ENCODE measurements at regions not wholly inside any gene's neighbourhood (a gene's known extent, or its start where the extent isn't known, plus 50 kb on each side); places are given as distances from the start of the nearest gene placed in this dataset.

DNA sequence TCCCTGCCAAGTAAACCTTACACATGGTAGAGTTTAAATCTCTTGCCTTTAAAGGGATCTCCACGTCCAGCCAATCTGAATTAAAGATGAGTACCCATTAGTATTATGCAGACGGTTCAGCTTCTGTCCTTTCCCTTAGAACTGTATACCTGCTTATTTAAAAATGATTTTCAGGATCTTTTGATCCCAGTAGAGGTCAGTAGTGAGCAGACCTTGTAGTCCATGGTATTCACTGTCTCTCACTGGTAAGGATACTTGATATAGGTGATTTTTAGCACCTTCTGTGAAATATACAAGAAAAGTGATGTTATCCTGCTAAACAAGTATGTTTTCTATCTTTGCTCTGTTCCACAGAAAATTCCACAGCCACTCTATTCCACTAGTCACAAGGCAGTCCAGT, 1211.6 kb upstream of the ADGRL4 start:
- no peak overlapping the region for H3K4me3 Mint-ChIP-seq
- no peak for DNase-seq (ENCODE audit: low read depth, low spot score)
- no peaks in the 10 kb centered on the region for H3K9me3 Mint-ChIP-seq
- peaks cover 32% of the 10 kb centered on the region for H3K4me1 Mint-ChIP-seq
- H3K27ac Mint-ChIP-seq (ENCODE audit: unreplicated experiment), result no peak overlapping the region
- H3K36me3 Mint-ChIP-seq (ENCODE audit: low read depth), result no peaks in the 10 kb centered on the region
- H3K27me3 Mint-ChIP-seq (ENCODE audit: low read depth), result no peaks in the 10 kb centered on the region
- TF ChIP-seq, protein P1, sequence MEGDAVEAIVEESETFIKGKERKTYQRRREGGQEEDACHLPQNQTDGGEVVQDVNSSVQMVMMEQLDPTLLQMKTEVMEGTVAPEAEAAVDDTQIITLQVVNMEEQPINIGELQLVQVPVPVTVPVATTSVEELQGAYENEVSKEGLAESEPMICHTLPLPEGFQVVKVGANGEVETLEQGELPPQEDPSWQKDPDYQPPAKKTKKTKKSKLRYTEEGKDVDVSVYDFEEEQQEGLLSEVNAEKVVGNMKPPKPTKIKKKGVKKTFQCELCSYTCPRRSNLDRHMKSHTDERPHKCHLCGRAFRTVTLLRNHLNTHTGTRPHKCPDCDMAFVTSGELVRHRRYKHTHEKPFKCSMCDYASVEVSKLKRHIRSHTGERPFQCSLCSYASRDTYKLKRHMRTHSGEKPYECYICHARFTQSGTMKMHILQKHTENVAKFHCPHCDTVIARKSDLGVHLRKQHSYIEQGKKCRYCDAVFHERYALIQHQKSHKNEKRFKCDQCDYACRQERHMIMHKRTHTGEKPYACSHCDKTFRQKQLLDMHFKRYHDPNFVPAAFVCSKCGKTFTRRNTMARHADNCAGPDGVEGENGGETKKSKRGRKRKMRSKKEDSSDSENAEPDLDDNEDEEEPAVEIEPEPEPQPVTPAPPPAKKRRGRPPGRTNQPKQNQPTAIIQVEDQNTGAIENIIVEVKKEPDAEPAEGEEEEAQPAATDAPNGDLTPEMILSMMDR (conservative IDR thresholded peaks at IDR 0.05), result peak; percentile 75

DNA sequence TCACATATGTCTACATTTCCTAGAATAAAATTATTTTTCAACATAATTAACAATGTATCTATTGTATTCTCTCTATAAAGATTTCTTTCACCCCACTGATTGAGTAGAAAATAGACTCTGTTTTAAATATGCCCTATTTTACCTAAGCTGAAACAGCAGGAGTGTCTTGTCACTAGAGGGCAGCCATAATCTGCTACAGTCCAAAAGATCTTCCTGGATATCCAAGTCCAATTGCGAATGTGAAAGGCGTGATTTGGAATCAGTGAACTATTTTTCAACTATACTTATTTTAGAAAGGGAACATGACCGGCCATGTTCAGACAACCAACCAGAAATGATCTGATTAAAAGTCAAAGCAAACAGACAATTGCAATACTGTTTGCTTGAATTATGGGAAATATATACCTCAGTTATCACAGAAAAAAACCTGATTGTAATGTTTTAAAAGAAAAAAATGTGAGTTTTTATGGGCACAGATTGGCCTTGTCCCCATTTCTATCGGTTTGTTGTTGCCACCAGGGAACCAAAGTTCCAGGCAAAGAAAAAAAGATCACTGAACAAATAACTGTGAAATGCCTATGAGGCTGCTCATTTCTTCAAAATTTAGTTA, 1211.0 kb upstream of the ADGRL4 start:
- Mint-ChIP-seq H3K27me3 (ENCODE audit: low read depth) (no peaks in the 10 kb centered on the region), H3K27ac (ENCODE audit: unreplicated experiment) (no peak overlapping the region), H3K4me1 (peaks cover 32% of the 10 kb centered on the region), H3K36me3 (ENCODE audit: low read depth) (no peaks in the 10 kb centered on the region), H3K9me3 (no peaks in the 10 kb centered on the region), H3K4me3 (no peak overlapping the region)
- DNase-seq (ENCODE audit: low read depth, low spot score), result peak; percentile 16
- TF ChIP-seq, protein P1 (conservative IDR thresholded peaks at IDR 0.05), result peak; percentile 73

DNA sequence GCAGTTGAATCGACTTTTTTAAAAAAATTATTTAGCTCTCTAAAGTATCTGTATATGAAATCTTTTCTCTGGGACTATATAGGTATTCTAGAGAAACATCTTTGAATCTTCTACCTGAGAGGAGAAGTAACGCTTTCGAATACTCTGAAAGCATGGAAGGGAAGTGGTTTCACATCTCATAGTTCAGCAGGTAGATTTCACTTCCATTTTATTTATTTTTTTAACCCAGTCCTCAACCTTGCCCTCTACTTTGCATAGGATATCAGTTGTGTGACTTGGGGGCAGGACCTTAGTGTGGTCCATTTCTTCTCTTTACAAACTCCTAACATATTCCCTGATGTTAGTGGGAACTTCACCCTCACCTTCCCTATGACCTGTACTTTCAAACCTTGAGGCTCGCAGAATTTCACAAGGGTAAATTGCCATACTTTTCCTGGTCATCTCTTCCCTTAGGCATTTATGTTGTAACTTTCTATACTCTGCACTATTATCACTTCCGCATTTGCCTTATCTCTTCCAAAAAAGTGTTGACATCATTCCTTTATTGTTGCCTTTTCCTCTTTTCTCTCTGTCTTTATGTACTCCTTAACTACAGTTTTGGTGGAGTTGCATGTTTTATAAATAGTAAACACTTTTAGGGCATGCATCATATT, 1208.5 kb upstream of the ADGRL4 start:
- Mint-ChIP-seq H3K4me1 (peaks cover 32% of the 10 kb centered on the region), H3K27me3 (ENCODE audit: low read depth) (no peaks in the 10 kb centered on the region)

DNA sequence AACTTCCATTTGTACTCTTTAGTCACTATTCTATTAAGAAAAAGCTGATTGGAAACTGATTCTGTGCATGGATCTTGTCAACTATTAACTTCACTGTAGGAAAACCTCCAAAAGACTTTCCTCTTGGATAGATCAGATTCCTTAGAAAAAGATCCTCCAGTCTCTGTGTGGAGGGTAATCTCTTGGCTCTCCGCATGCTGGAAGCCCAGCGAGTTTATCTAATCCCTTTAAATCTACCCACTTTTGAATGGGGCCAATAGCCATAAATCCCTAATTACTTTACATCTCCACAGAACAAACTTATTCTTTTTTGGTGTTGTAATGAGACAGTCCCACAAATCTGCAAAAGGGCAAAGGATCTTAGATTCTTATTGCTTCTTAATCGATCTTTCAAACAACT, 1206.4 kb upstream of the ADGRL4 start:
- DNase-seq (ENCODE audit: low read depth, low spot score), result no peak
- Mint-ChIP-seq H3K27me3 (ENCODE audit: low read depth) (no peaks in the 10 kb centered on the region), H3K9me3 (peaks cover 5% of the 10 kb centered on the region), H3K36me3 (ENCODE audit: low read depth) (peaks cover 3% of the 10 kb centered on the region), H3K4me3 (no peak overlapping the region), H3K4me1 (peaks cover 17% of the 10 kb centered on the region), H3K27ac (ENCODE audit: unreplicated experiment) (no peak overlapping the region)
- TF ChIP-seq, protein P1 (conservative IDR thresholded peaks at IDR 0.05), result no peak

More for the DNA sequence above, 1208.5 kb upstream of the ADGRL4 start:
- TF ChIP-seq, protein P1 (conservative IDR thresholded peaks at IDR 0.05), result no peak
- Mint-ChIP-seq H3K27ac (ENCODE audit: unreplicated experiment) (no peak overlapping the region), H3K9me3 (peaks cover 5% of the 10 kb centered on the region), H3K4me3 (no peak overlapping the region), H3K36me3 (ENCODE audit: low read depth) (peaks cover 3% of the 10 kb centered on the region)
- DNase-seq (ENCODE audit: low read depth, low spot score), result no peak

DNA sequence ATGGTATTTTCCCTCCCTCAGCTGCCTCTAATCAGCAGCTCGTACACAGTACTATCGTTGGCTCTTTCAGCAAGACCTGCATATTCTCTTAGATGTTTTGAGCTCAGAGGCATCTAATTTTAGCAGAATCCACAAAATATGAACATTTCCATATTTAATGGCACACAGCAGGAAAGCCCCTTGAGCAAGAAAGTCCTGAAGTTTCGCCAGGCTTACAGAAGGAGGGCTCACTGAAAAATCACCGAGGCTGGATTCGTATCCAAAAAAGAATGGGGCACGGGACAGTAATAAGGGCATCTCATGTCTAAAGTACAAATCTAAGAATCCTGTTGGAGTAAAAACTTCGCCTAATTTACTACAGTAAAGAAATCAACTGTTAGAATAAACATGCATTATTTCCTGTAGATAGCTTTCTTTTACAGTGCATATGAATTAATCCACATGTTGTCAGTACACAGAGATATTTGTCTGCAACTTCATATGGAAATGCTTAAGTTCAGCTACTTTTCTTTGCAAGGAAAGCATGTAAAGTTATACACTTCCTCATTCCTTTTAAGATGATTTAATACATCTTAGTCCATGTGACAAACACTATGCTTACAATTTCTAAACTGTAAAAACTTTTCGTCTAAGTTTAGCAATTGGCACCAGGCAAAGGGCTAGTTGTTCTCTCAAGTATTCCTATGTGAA, 1205.3 kb upstream of the ADGRL4 start:
- H3K4me3 Mint-ChIP-seq, result no peak overlapping the region
- H3K27me3 Mint-ChIP-seq (ENCODE audit: low read depth), result no peaks in the 10 kb centered on the region
- peaks cover 5% of the 10 kb centered on the region for H3K9me3 Mint-ChIP-seq
- peaks cover 7% of the 10 kb centered on the region for H3K4me1 Mint-ChIP-seq
- TF ChIP-seq, protein P1 (conservative IDR thresholded peaks at IDR 0.05), result no peak
- no peak overlapping the region for H3K27ac Mint-ChIP-seq (ENCODE audit: unreplicated experiment)
- DNase-seq (ENCODE audit: low read depth, low spot score), result no peak
- H3K36me3 Mint-ChIP-seq (ENCODE audit: low read depth), result peaks cover 3% of the 10 kb centered on the region
